ENCODE measurements at regions not wholly inside any gene's neighbourhood (a gene's known extent, or its start where the extent isn't known, plus 50 kb on each side); places are given as distances from the start of the nearest gene placed in this dataset.
A peak's percentile ranks its signal among the peaks of the same experiment; 100 is the strongest.

DNA sequence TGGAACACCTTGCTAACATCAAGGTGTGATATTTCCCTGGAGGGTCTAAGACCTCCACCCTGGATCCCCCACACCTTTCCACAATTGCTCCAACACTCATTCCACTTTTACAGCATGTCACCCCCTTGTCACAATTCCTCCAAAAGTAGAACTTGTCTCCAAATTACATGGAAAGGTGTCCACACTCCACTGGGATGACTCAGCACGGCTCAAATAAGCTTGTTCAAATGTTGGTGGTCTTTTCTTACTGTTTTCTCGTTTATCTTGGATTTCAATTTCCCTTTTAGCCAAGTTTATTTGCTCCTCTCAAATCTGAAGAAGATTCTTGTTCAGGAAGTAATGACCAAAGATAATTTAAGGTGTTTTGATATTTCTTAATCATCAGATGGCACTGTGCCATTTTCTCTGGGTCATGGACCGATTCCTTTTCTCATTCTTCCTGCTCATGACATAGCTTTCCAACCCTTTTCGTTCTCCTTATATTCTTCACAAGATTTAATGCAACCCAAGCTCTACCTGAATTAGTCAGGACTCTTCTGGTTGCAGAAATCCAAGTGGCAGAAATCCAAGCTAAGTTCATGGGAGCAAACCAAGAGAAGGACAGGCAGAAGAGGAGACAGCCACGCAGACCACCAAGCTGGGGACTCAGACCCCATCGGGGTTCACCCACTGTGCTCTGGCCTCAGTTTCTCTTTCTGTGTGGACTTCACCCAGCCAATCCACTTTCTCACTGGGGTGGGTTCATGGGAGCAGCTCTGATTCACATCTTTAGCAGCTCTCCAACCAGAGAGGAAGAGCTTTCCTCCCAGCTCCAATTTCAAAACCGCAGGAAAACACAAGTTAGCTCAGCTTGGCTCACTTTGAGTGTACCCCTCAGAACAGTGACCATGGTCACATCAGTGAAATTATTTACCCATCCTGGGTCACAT is 110.5 kb upstream of the CDYL start:
- 91 to 98% methylated on average over 5 to 7 of the region's 7 CpGs for WGBS, 2 experiments (ENCODE audit: insufficient coverage in 1 of 2, insufficient read length in 1 of 2)
- no peak overlapping the region for H3K4me3 Mint-ChIP-seq
- no peaks in the 10 kb centered on the region for H3K36me3 Mint-ChIP-seq (ENCODE audit: low read depth)

DNA sequence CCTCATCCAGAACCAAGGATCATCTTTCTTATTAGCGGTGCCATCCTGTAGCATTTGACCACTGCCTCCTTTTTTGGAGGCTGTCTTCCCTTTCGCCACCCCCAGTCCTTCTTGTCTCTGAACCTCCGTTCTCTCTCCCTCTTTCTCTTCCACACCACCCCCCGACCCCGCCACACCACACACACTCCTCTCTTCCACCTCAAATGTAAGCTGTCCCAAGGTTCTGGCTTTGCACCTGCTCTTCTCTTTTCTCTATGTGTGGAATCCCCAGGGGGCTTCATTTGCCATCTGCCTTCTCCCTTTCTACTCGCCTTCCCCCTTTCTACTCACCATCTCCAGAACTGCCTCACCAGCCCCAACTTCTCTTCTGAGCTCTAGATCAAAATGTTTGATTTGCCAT is 111.3 kb upstream of the CDYL start:
- Histone ChIP-seq H3K4me1 (ENCODE audit: control insufficient read depth, insufficient read depth, low read length) (no peaks in the 10 kb centered on the region), H3K27ac (ENCODE audit: low read depth, low read length) (no peak overlapping the region), H3K9ac (ENCODE audit: extremely low read depth, low read length, poor library complexity, severe bottlenecking) (no peak overlapping the region), H3K4me3 (ENCODE audit: low read length) (no peak overlapping the region), H3K9me3 (ENCODE audit: control insufficient read depth, low read length) (no peaks in the 10 kb centered on the region), H3K27me3 (ENCODE audit: control insufficient read depth, insufficient read depth, low read length, poor library complexity, severe bottlenecking) (no peaks in the 10 kb centered on the region), H3K36me3 (ENCODE audit: control insufficient read depth, insufficient read depth, low read length) (no peaks in the 10 kb centered on the region)
- H3K4me3 Mint-ChIP-seq = no peak overlapping the region
- peaks cover 7% of the 10 kb centered on the region for H3K4me1 Mint-ChIP-seq
- TF ChIP-seq, protein P1, sequence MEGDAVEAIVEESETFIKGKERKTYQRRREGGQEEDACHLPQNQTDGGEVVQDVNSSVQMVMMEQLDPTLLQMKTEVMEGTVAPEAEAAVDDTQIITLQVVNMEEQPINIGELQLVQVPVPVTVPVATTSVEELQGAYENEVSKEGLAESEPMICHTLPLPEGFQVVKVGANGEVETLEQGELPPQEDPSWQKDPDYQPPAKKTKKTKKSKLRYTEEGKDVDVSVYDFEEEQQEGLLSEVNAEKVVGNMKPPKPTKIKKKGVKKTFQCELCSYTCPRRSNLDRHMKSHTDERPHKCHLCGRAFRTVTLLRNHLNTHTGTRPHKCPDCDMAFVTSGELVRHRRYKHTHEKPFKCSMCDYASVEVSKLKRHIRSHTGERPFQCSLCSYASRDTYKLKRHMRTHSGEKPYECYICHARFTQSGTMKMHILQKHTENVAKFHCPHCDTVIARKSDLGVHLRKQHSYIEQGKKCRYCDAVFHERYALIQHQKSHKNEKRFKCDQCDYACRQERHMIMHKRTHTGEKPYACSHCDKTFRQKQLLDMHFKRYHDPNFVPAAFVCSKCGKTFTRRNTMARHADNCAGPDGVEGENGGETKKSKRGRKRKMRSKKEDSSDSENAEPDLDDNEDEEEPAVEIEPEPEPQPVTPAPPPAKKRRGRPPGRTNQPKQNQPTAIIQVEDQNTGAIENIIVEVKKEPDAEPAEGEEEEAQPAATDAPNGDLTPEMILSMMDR (conservative IDR thresholded peaks at IDR 0.05) = no peak
- H3K27ac Mint-ChIP-seq = no peak overlapping the region
- no peak for DNase-seq
- H3K27me3 Mint-ChIP-seq (ENCODE audit: insufficient read depth) = peaks cover 11% of the 10 kb centered on the region
- no peaks in the 10 kb centered on the region for H3K36me3 Mint-ChIP-seq (ENCODE audit: low read depth)
- H3K9me3 Mint-ChIP-seq = no peaks in the 10 kb centered on the region
- WGBS, 2 experiments (ENCODE audit: insufficient coverage in 1 of 2, insufficient read length in 1 of 2) = 90 to 96% methylated on average over 4 to 6 of the region's 6 CpGs

More for the DNA sequence above, 110.5 kb upstream of the CDYL start:
- Mint-ChIP-seq H3K4me1 (peaks cover 7% of the 10 kb centered on the region), H3K9me3 (no peaks in the 10 kb centered on the region), H3K27me3 (ENCODE audit: insufficient read depth) (peaks cover 11% of the 10 kb centered on the region), H3K27ac (no peak overlapping the region)
- Histone ChIP-seq H3K27me3 (ENCODE audit: control insufficient read depth, insufficient read depth, low read length, poor library complexity, severe bottlenecking) (no peaks in the 10 kb centered on the region), H3K27ac (ENCODE audit: low read depth, low read length) (no peak overlapping the region), H3K36me3 (ENCODE audit: control insufficient read depth, insufficient read depth, low read length) (no peaks in the 10 kb centered on the region), H3K9ac (ENCODE audit: extremely low read depth, low read length, poor library complexity, severe bottlenecking) (no peak overlapping the region), H3K9me3 (ENCODE audit: control insufficient read depth, low read length) (no peaks in the 10 kb centered on the region), H3K4me3 (ENCODE audit: low read length) (no peak overlapping the region), H3K4me1 (ENCODE audit: control insufficient read depth, insufficient read depth, low read length) (no peaks in the 10 kb centered on the region)
- TF ChIP-seq, protein P1 (conservative IDR thresholded peaks at IDR 0.05) = no peak
- DNase-seq = peak; percentile 4

DNA sequence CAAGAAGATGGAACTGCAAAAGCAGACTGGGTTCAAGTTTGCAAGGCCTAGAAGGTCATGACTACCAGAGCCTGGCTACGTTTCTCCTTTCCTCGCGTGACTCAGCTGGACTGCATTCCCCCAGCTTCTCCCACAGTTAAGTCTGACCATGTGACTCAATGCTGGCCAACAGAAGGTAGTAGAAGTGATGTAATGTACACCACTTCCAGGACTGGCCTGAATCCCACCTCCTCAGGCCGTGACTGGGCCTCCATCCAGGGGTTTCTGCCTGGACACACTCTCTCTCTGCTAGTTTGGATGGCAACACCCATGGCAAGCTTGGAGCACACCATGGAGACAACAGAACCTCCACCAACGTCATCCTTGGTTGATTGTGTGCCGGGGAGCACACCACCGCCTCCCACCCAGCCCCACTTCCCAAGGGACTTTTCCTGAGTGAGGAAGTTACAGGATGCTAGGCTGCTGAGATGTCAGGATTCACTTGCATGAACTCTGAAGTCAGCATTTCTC is 112.0 kb upstream of the CDYL start:
- H3K36me3 Mint-ChIP-seq (ENCODE audit: low read depth) = no peaks in the 10 kb centered on the region
- H3K4me3 ChIP-seq (ENCODE audit: low read length) = no peak overlapping the region
- H3K4me1 ChIP-seq (ENCODE audit: control insufficient read depth, insufficient read depth, low read length) = no peaks in the 10 kb centered on the region
- H3K27ac ChIP-seq (ENCODE audit: low read depth, low read length) = no peak overlapping the region
- peaks cover 11% of the 10 kb centered on the region for H3K27me3 Mint-ChIP-seq (ENCODE audit: insufficient read depth)
- WGBS, 2 experiments (ENCODE audit: insufficient coverage in 1 of 2, insufficient read length in 1 of 2) = 67 to 96% methylated on average over 1 to 7 of the region's 7 CpGs
- H3K9me3 ChIP-seq (ENCODE audit: control insufficient read depth, low read length) = no peaks in the 10 kb centered on the region
- no peaks in the 10 kb centered on the region for H3K27me3 ChIP-seq (ENCODE audit: control insufficient read depth, insufficient read depth, low read length, poor library complexity, severe bottlenecking)
- H3K27ac Mint-ChIP-seq = no peak overlapping the region
- no peaks in the 10 kb centered on the region for H3K36me3 ChIP-seq (ENCODE audit: control insufficient read depth, insufficient read depth, low read length)
- H3K9ac ChIP-seq (ENCODE audit: extremely low read depth, low read length, poor library complexity, severe bottlenecking) = no peak overlapping the region
- TF ChIP-seq, protein P1 (conservative IDR thresholded peaks at IDR 0.05) = no peak
- DNase-seq = no peak
- H3K9me3 Mint-ChIP-seq = no peaks in the 10 kb centered on the region
- peaks cover 7% of the 10 kb centered on the region for H3K4me1 Mint-ChIP-seq
- no peak overlapping the region for H3K4me3 Mint-ChIP-seq

All from endodermal cell (in vitro differentiated cells).